GM12878 (cell line): ENCODE measurements at regions not wholly inside any gene's neighbourhood (a gene's known extent, or its start where the extent isn't known, plus 50 kb on each side); places are given as distances from the start of the nearest gene placed in this dataset.

ENCODE experiments used
- ATF3 ChIP-seq: IDR thresholded peaks from 2 replicates; pipeline ENCODE4 v1.6.1; 2011; ENCODE audit warnings: low read depth, mild to moderate bottlenecking, low read length, moderate library complexity, borderline replicate concordance; ENCODE audit errors: extremely low read depth
- BACH1 ChIP-seq: fragments of 450-650 bp; IDR thresholded peaks from 2 replicates; pipeline ENCODE4 v1.6.1; 2017; ENCODE audit warnings: mild to moderate bottlenecking, borderline replicate concordance
- CEBPZ ChIP-seq: fragments of 150-350 bp; IDR thresholded peaks from 2 replicates; pipeline ENCODE4 v1.6.1; 2016; ENCODE audit warnings: low read depth, low read length
- DPF2 ChIP-seq: fragments of 450-650 bp; IDR thresholded peaks from 2 replicates; pipeline ENCODE4 v1.6.1; 2017; ENCODE audit warnings: mild to moderate bottlenecking
- ESRRA ChIP-seq: IDR thresholded peaks from 2 replicates; pipeline ENCODE4 v1.6.1; 2012; ENCODE audit warnings: mild to moderate bottlenecking, low read length, improper control_type of control experiment
- HDGF ChIP-seq: fragments of 450-650 bp; IDR thresholded peaks from 2 replicates; pipeline ENCODE4 v1.6.1; 2016; ENCODE audit warnings: antibody characterized with exemption
- MTA2 ChIP-seq: fragments of 450-650 bp; IDR thresholded peaks from 2 replicates; pipeline ENCODE4 v1.6.1; 2016; ENCODE audit warnings: low read depth, mild to moderate bottlenecking, moderate library complexity
- NR2C2 ChIP-seq: IDR thresholded peaks from 2 replicates; pipeline ENCODE4 v1.6.1; 2011; ENCODE audit warnings: borderline replicate concordance, low read depth; ENCODE audit not compliant: control insufficient read depth, insufficient read length
- PAX5 ChIP-seq: IDR thresholded peaks from 2 replicates; pipeline ENCODE4 v1.6.1; 2011; ENCODE audit warnings: low read depth, low read length, borderline replicate concordance
- SMAD5 ChIP-seq: IDR thresholded peaks from 2 replicates; pipeline ENCODE4 v1.6.1; 2016; ENCODE audit warnings: antibody characterized with exemption, low read depth
- SP1 ChIP-seq: IDR thresholded peaks from one replicate; pipeline ENCODE4 v1.6.1; 2011; ENCODE audit warnings: low read depth, low read length
- SREBF1 ChIP-seq: IDR thresholded peaks from 2 replicates; pipeline ENCODE4 v1.6.1; 2012; ENCODE audit warnings: mild to moderate bottlenecking, low read length
- SRF ChIP-seq, 2 experiments: IDR thresholded peaks; 2 replicates each; pipeline ENCODE4 v1.6.1; 2011; ENCODE audit warnings: low read depth in 2 of 2, low read length in 2 of 2, mild to moderate bottlenecking in 1 of 2, moderate library complexity in 1 of 2
- SUPT20H ChIP-seq: IDR thresholded peaks from 2 replicates; pipeline ENCODE4 v1.6.1; 2011; ENCODE audit warnings: low read depth, mild to moderate bottlenecking, low read length, moderate library complexity, borderline replicate concordance; ENCODE audit not compliant: control insufficient read depth
- ZBTB40 ChIP-seq: fragments of 450-650 bp; IDR thresholded peaks from 2 replicates; pipeline ENCODE4 v1.6.1; 2016; ENCODE audit warnings: mild to moderate bottlenecking, moderate library complexity, borderline replicate concordance
- ZNF24 ChIP-seq: fragments of 450-650 bp; IDR thresholded peaks from 2 replicates; pipeline ENCODE4 v1.6.1; 2017; ENCODE audit warnings: antibody characterized with exemption, mild to moderate bottlenecking
- ZNF274 ChIP-seq: IDR thresholded peaks from one replicate; pipeline ENCODE4 v1.8.0; 2011; ENCODE audit not compliant: insufficient read length, insufficient read depth
- ZNF622 ChIP-seq: fragments of 450-650 bp; IDR thresholded peaks from 2 replicates; pipeline ENCODE4 v1.6.1; 2017; ENCODE audit warnings: mild to moderate bottlenecking, inconsistent platforms
- ZNF687 ChIP-seq: fragments of 450-650 bp; IDR thresholded peaks from 2 replicates; pipeline ENCODE4 v1.6.1; 2017; ENCODE audit warnings: mild to moderate bottlenecking, moderate library complexity

GRCh38 chr11:123301696-123302400, 106.8 kb upstream of the CLMP start (continued):
- peak; percentile 50; the same call in 1 of the 2 replicates for TF ChIP-seq ZNF687
- TF ChIP-seq ZNF24, result peak; percentile 75; the same call in 1 of the 2 replicates
- TF ChIP-seq ATF3, result no peak
- TF ChIP-seq ZBTB40, result no peak
- TF ChIP-seq SP1, result no peak
- TF ChIP-seq PAX5, result 0 out of 2 replicates have a peak, but pooled peaks have one; percentile 56
- TF ChIP-seq SRF (IDR thresholded peaks at IDR 0.05; ENCODE audit: low read depth in 2 of 2, low read length in 2 of 2), result no peak
- TF ChIP-seq SMAD5, result no peak
- peak; percentile 78 for TF ChIP-seq BACH1
- TF ChIP-seq HDGF, result no peak
- TF ChIP-seq MTA2, result no peak
- TF ChIP-seq NR2C2, result no peak
- TF ChIP-seq ZNF622, result no peak
- peak; percentile 88 for TF ChIP-seq DPF2
- TF ChIP-seq SREBF1, result no peak
- TF ChIP-seq CEBPZ, result no peak
- no peak for TF ChIP-seq SUPT20H
- TF ChIP-seq ZNF274, result no peak
- TF ChIP-seq ESRRA, result no peak
